ENCODE measurements at regions not wholly inside any gene's neighbourhood (a gene's known extent, or its start where the extent isn't known, plus 50 kb on each side); places are given as distances from the start of the nearest gene placed in this dataset.

- TF ChIP-seq SP1 (IDR thresholded peaks at IDR 0.05), result no peak
- TF ChIP-seq EGR1 (IDR thresholded peaks at IDR 0.05; ENCODE audit: low read depth in 2 of 2), result no peak
- TF ChIP-seq, protein P1, sequence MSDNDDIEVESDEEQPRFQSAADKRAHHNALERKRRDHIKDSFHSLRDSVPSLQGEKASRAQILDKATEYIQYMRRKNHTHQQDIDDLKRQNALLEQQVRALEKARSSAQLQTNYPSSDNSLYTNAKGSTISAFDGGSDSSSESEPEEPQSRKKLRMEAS (IDR thresholded peaks at IDR 0.05), result no peak
- no peak for TF ChIP-seq JUND (IDR thresholded peaks at IDR 0.05)
- no peak for TF ChIP-seq TAF1 (conservative IDR thresholded peaks at IDR 0.05)
- no peak for TF ChIP-seq NR2F2 (IDR thresholded peaks at IDR 0.05)
- no peak for TF ChIP-seq RXRA (IDR thresholded peaks at IDR 0.05)
- TF ChIP-seq, protein P2, sequence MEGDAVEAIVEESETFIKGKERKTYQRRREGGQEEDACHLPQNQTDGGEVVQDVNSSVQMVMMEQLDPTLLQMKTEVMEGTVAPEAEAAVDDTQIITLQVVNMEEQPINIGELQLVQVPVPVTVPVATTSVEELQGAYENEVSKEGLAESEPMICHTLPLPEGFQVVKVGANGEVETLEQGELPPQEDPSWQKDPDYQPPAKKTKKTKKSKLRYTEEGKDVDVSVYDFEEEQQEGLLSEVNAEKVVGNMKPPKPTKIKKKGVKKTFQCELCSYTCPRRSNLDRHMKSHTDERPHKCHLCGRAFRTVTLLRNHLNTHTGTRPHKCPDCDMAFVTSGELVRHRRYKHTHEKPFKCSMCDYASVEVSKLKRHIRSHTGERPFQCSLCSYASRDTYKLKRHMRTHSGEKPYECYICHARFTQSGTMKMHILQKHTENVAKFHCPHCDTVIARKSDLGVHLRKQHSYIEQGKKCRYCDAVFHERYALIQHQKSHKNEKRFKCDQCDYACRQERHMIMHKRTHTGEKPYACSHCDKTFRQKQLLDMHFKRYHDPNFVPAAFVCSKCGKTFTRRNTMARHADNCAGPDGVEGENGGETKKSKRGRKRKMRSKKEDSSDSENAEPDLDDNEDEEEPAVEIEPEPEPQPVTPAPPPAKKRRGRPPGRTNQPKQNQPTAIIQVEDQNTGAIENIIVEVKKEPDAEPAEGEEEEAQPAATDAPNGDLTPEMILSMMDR (IDR thresholded peaks at IDR 0.05; ENCODE audit: low read depth, low read length, missing input control), result no peak
- TF ChIP-seq GABPA (IDR thresholded peaks at IDR 0.05 in 1 of 2, conservative IDR thresholded peaks at IDR 0.05 in 1 of 2), result no peak
- TF ChIP-seq HNF4A (conservative IDR thresholded peaks at IDR 0.05), result no peak
- Histone ChIP-seq H3K4me1 (ENCODE audit: control insufficient read depth in 4 of 4, insufficient read depth in 4 of 4, low read length in 3 of 4) (peaks cover 0 to 3% (median 0%) of the 10 kb centered on the region in 4 donors), H3K27me3 (ENCODE audit: control insufficient read depth in 4 of 4, insufficient read depth in 4 of 4, low read length in 3 of 4) (no peaks in the 10 kb centered on the region), H3K4me3 (ENCODE audit: low read depth in 1 of 3, low read length in 3 of 3) (no peak overlapping the region), H3K36me3 (ENCODE audit: control insufficient read depth in 4 of 4, insufficient read depth in 3 of 4, low read depth in 1 of 4, low read length in 3 of 4) (no peaks in the 10 kb centered on the region), H3K27ac (ENCODE audit: low read depth in 1 of 2, low read length in 2 of 2) (no peak overlapping the region), H3K9ac (ENCODE audit: low read depth in 1 of 2, low read length in 2 of 2) (no peak overlapping the region), H3K9me3 (ENCODE audit: control insufficient read depth in 4 of 4, low read length in 3 of 4) (peaks cover 0 to 3% (median 0%) of the 10 kb centered on the region in 4 donors)
- WGBS, result 71% methylated on average over 5 of the region's 5 CpGs
- no peak for DNase-seq (ENCODE audit: low spot score)
Measured at GRCh38 chr6:40307712-40308111, 279.5 kb downstream of the LRFN2 start.

DNA sequence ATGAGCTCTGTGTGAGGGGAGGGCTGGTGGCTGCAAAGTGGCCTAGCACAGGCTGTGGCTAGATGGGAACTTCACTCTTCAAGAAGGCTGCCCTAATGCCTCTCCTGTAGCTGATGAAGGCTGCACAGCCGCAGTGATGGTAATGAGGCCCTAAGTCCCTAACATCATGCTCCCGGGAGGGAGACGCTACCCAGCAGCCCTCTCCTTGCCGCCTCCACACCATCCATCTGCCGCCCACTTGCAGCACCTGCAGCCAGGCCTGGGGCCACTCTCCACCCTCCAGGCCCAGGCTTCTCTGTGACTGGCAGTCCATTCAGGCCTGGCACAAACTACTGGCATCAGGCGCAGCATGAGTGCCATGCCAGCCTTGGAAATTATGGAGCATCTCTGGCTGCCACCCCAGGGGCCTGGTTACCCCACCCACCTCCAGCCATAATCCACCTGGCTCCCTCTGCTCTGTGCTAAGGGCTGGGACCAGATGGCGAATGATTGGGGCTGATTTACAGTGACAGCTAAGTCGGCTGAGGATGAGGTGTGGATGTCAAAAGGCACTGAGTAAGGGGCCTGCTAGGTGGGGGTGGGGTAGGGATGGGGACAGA is 284.2 kb downstream of the LRFN2 start:
- Histone ChIP-seq H3K27ac (ENCODE audit: low read depth in 1 of 2, low read length in 2 of 2) (no peak overlapping the region), H3K9me3 (ENCODE audit: control insufficient read depth in 4 of 4, low read length in 3 of 4) (peaks cover 0 to 3% (median 0%) of the 10 kb centered on the region in 4 donors), H3K36me3 (ENCODE audit: control insufficient read depth in 4 of 4, insufficient read depth in 3 of 4, low read depth in 1 of 4, low read length in 3 of 4) (no peaks in the 10 kb centered on the region), H3K4me3 (ENCODE audit: low read depth in 1 of 3, low read length in 3 of 3) (no peak overlapping the region), H3K27me3 (ENCODE audit: control insufficient read depth in 4 of 4, insufficient read depth in 4 of 4, low read length in 3 of 4) (no peaks in the 10 kb centered on the region), H3K4me1 (ENCODE audit: control insufficient read depth in 4 of 4, insufficient read depth in 4 of 4, low read length in 3 of 4) (no peaks in the 10 kb centered on the region), H3K9ac (ENCODE audit: low read depth in 1 of 2, low read length in 2 of 2) (no peak overlapping the region)
- DNase-seq (ENCODE audit: low spot score), result no peak
- 87% methylated on average over 8 of the region's 8 CpGs for WGBS
- TF ChIP-seq JUND (IDR thresholded peaks at IDR 0.05) (no peak), NR2F2 (IDR thresholded peaks at IDR 0.05) (no peak), ZBTB33 (IDR thresholded peaks at IDR 0.05) (no peak), GABPA (IDR thresholded peaks at IDR 0.05 in 1 of 2, conservative IDR thresholded peaks at IDR 0.05 in 1 of 2) (no peak), RAD21 (IDR thresholded peaks at IDR 0.05) (no peak), EGR1 (IDR thresholded peaks at IDR 0.05; ENCODE audit: low read depth in 2 of 2) (no peak), HNF4G (IDR thresholded peaks at IDR 0.05) (no peak), RXRA (IDR thresholded peaks at IDR 0.05) (no peak), FOXA1 (IDR thresholded peaks at IDR 0.05) (no peak)
- TF ChIP-seq, protein P2 (IDR thresholded peaks at IDR 0.05; ENCODE audit: low read depth, low read length, missing input control), result no peak
- TF ChIP-seq, protein P3, sequence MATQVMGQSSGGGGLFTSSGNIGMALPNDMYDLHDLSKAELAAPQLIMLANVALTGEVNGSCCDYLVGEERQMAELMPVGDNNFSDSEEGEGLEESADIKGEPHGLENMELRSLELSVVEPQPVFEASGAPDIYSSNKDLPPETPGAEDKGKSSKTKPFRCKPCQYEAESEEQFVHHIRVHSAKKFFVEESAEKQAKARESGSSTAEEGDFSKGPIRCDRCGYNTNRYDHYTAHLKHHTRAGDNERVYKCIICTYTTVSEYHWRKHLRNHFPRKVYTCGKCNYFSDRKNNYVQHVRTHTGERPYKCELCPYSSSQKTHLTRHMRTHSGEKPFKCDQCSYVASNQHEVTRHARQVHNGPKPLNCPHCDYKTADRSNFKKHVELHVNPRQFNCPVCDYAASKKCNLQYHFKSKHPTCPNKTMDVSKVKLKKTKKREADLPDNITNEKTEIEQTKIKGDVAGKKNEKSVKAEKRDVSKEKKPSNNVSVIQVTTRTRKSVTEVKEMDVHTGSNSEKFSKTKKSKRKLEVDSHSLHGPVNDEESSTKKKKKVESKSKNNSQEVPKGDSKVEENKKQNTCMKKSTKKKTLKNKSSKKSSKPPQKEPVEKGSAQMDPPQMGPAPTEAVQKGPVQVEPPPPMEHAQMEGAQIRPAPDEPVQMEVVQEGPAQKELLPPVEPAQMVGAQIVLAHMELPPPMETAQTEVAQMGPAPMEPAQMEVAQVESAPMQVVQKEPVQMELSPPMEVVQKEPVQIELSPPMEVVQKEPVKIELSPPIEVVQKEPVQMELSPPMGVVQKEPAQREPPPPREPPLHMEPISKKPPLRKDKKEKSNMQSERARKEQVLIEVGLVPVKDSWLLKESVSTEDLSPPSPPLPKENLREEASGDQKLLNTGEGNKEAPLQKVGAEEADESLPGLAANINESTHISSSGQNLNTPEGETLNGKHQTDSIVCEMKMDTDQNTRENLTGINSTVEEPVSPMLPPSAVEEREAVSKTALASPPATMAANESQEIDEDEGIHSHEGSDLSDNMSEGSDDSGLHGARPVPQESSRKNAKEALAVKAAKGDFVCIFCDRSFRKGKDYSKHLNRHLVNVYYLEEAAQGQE (IDR thresholded peaks at IDR 0.05), result no peak
